Neural progenitor cell (in vitro differentiated cells): ENCODE measurements at regions not wholly inside any gene's neighbourhood (a gene's known extent, or its start where the extent isn't known, plus 50 kb on each side); places are given as distances from the start of the nearest gene placed in this dataset.

ENCODE experiments used
- DNase-seq: peaks from one replicate; pipeline ENCODE4 v3.0.0-alpha.2; 2016; ENCODE audit warnings: low spot score
- H2AFZ ChIP-seq: fragments of 200-600 bp; sonication (generic); replicated peaks from 2 replicates; pipeline ENCODE4 v1.6.1; 2016; ENCODE audit warnings: antibody characterized with exemption
- H3F3A ChIP-seq: fragments of 200-600 bp; sonication (generic); 2 replicates; pipeline ENCODE4 v1.6.1; 2016; ENCODE audit warnings: antibody characterized with exemption, low read depth
- H3K27ac ChIP-seq: fragments of 200-600 bp; sonication (generic); 2 replicates; pipeline ENCODE4 v1.5.1; 2016; ENCODE audit warnings: mild to moderate bottlenecking
- H3K27me3 ChIP-seq: fragments of 200-600 bp; sonication (generic); 2 replicates; pipeline ENCODE4 v1.6.1; 2016; ENCODE audit warnings: mild to moderate bottlenecking, moderate library complexity
- H3K36me3 ChIP-seq: fragments of 200-600 bp; sonication (generic); 2 replicates; pipeline ENCODE4 v1.5.1; 2016
- H3K4me1 ChIP-seq: fragments of 200-600 bp; sonication (generic); 2 replicates; pipeline ENCODE4 v1.6.1; 2016; ENCODE audit warnings: mixed run types
- H3K4me2 ChIP-seq: fragments of 200-600 bp; sonication (generic); 2 replicates; pipeline ENCODE4 v1.6.1; 2016
- H3K4me3 ChIP-seq: fragments of 200-600 bp; sonication (generic); 2 replicates; pipeline ENCODE4 v1.5.1; 2016
- H3K79me2 ChIP-seq: fragments of 200-600 bp; sonication (generic); 2 replicates; pipeline ENCODE4 v1.6.1; 2016; ENCODE audit warnings: low read depth
- H3K9ac ChIP-seq: fragments of 200-600 bp; sonication (generic); 2 replicates; pipeline ENCODE4 v1.6.1; 2016
- H3K9me3 ChIP-seq: fragments of 200-600 bp; sonication (generic); 2 replicates; pipeline ENCODE4 v1.5.1; 2016; ENCODE audit warnings: low read depth
- H4K20me1 ChIP-seq: fragments of 200-600 bp; sonication (generic); 2 replicates; pipeline ENCODE4 v1.6.1; 2016; ENCODE audit warnings: low read depth
- H3K27ac Mint-ChIP-seq: 3 replicates; pipeline ENCODE4 v1.8.0; 2021; ENCODE audit warnings: mixed read lengths
- H3K27me3 Mint-ChIP-seq: 2 replicates; pipeline ENCODE4 v1.8.0; 2022; ENCODE audit warnings: low read depth, mild to moderate bottlenecking, inconsistent platforms, moderate library complexity, mixed read lengths; ENCODE audit not compliant: insufficient read depth
- H3K36me3 Mint-ChIP-seq: 3 replicates; pipeline ENCODE4 v1.8.0; 2021; ENCODE audit warnings: mixed read lengths
- H3K4me1 Mint-ChIP-seq: 3 replicates; pipeline ENCODE4 v1.8.0; 2021; ENCODE audit warnings: mixed read lengths
- H3K4me3 Mint-ChIP-seq: 3 replicates; pipeline ENCODE4 v1.8.0; 2021; ENCODE audit warnings: mild to moderate bottlenecking, moderate library complexity, mixed read lengths
- H3K9me3 Mint-ChIP-seq: 3 replicates; pipeline ENCODE4 v1.8.0; 2020; ENCODE audit warnings: mixed read lengths
- CTCF ChIP-seq: fragments of 200-600 bp; sonication (generic); IDR thresholded peaks from 2 replicates; pipeline ENCODE4 v1.5.1; 2017; ENCODE audit warnings: antibody characterized with exemption, mild to moderate bottlenecking
- EZH2 ChIP-seq: fragments of 200-600 bp; sonication (generic); IDR thresholded peaks from 2 replicates; pipeline ENCODE4 v1.6.1; 2017; ENCODE audit warnings: antibody characterized with exemption, mild to moderate bottlenecking, moderate library complexity
- EZH2phosphoT487 ChIP-seq: fragments of 200-600 bp; sonication (generic); IDR thresholded peaks from 2 replicates; pipeline ENCODE4 v1.6.1; 2017; ENCODE audit warnings: antibody characterized with exemption

DNA sequence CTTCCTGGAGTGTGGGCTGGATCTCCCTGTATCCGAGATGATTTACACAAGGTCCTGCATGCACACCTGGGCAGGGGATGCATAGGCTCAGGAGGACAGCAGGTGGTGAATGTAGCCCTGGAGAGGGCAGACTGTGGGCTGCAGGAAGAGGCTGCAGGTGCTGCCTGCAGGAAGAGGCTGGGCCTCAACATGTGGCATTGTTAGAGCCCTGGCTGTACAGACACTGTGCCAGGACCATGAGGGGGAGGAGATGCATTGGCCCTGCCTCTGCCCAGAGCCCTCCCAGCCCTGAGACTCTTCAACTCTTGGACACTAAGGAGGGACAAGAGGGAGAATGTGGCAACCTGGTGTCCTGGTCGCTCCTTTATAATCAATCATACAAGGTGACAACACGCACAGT is 392.8 kb downstream of the TNS1 start:
- Histone ChIP-seq H3K9me3 (no peaks in the 10 kb centered on the region), H4K20me1 (no peaks in the 10 kb centered on the region), H3K4me2 (no peak overlapping the region), H2AFZ (no peak overlapping the region), H3K27ac (no peak overlapping the region), H3K27me3 (no peaks in the 10 kb centered on the region), H3K4me1 (peaks cover 6% of the 10 kb centered on the region), H3F3A (no peaks in the 10 kb centered on the region), H3K9ac (no peak overlapping the region), H3K4me3 (no peak overlapping the region), H3K36me3 (no peaks in the 10 kb centered on the region), H3K79me2 (no peaks in the 10 kb centered on the region)
- no peaks in the 10 kb centered on the region for H3K9me3 Mint-ChIP-seq
- H3K36me3 Mint-ChIP-seq, result no peaks in the 10 kb centered on the region
- H3K4me3 Mint-ChIP-seq, result no peak overlapping the region
- peaks cover 29% of the 10 kb centered on the region for H3K4me1 Mint-ChIP-seq
- no peak for DNase-seq
- peak overlapping the region; percentile 31 for H3K27ac Mint-ChIP-seq
- peaks cover 14% of the 10 kb centered on the region for H3K27me3 Mint-ChIP-seq
- no peak for TF ChIP-seq EZH2

GRCh38 chr2:217606296-217606695 is 396.5 kb downstream of the TNS1 start:
- no peak for TF ChIP-seq EZH2phosphoT487
- no peak for TF ChIP-seq EZH2
- TF ChIP-seq CTCF, result no peak
- H3K9me3 Mint-ChIP-seq, result no peaks in the 10 kb centered on the region
- Histone ChIP-seq H3F3A (no peaks in the 10 kb centered on the region), H3K4me1 (peaks cover 6% of the 10 kb centered on the region), H3K36me3 (no peaks in the 10 kb centered on the region), H3K9ac (no peak overlapping the region), H2AFZ (no peak overlapping the region), H3K9me3 (no peaks in the 10 kb centered on the region), H3K27ac (no peak overlapping the region), H3K27me3 (no peaks in the 10 kb centered on the region), H3K4me3 (no peak overlapping the region), H3K4me2 (no peak overlapping the region), H3K79me2 (no peaks in the 10 kb centered on the region), H4K20me1 (no peaks in the 10 kb centered on the region)
- H3K36me3 Mint-ChIP-seq, result no peaks in the 10 kb centered on the region
- H3K27ac Mint-ChIP-seq, result no peak overlapping the region
- no peak for DNase-seq
- H3K27me3 Mint-ChIP-seq, result peaks cover 6% of the 10 kb centered on the region
- peaks cover 31% of the 10 kb centered on the region for H3K4me1 Mint-ChIP-seq
- no peak overlapping the region for H3K4me3 Mint-ChIP-seq

DNA sequence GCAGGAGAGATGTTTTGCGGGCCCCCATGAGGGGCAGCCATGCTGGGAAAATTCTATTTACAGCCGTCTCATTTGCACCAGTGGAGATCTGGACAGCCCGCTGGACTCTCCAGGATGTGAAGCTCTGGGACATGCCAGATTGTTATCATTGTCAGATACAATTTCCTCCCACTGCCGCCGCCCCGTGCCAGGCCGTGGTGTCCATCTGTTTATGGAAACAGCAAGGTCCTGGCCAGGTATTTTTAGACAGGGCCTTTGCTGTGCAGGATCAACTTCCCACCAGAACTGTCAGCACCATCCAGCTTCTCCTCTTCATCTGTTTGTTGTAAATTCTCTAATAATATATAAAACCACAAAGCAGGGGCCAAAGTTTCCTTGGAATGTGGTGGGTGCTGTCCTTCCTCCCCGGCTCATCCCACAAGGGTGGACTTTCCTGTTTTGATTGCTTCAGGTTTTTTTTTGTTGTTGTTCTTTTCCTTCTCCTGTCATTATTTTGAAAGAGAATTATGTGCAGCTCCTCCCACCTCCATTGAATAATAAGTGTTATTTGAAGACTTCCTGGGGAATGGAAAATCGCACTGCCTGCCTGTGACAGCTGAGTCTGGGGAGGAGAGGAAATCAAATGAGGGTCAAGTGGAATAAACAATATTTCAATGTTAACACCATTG is 398.1 kb downstream of the TNS1 start:
- Histone ChIP-seq H3K4me3 (no peak overlapping the region), H3K4me1 (peaks cover 6% of the 10 kb centered on the region), H2AFZ (no peak overlapping the region), H3K36me3 (no peaks in the 10 kb centered on the region), H3K79me2 (no peaks in the 10 kb centered on the region), H3K4me2 (no peak overlapping the region), H3K27ac (no peak overlapping the region), H3K9ac (no peak overlapping the region), H3F3A (no peaks in the 10 kb centered on the region), H3K9me3 (no peaks in the 10 kb centered on the region), H3K27me3 (no peaks in the 10 kb centered on the region), H4K20me1 (no peaks in the 10 kb centered on the region)
- H3K27me3 Mint-ChIP-seq, result peaks cover 4% of the 10 kb centered on the region
- H3K27ac Mint-ChIP-seq, result no peak overlapping the region
- H3K9me3 Mint-ChIP-seq, result no peaks in the 10 kb centered on the region
- H3K36me3 Mint-ChIP-seq, result no peaks in the 10 kb centered on the region
- no peak for TF ChIP-seq EZH2
- TF ChIP-seq EZH2phosphoT487, result no peak
- TF ChIP-seq CTCF, result no peak
- DNase-seq, result no peak
- H3K4me1 Mint-ChIP-seq, result peaks cover 19% of the 10 kb centered on the region
- H3K4me3 Mint-ChIP-seq, result no peak overlapping the region

- no peak overlapping the region for H3K27ac ChIP-seq
- H3K36me3 Mint-ChIP-seq, result no peaks in the 10 kb centered on the region
Observed at GRCh38 chr2:217601601-217602000, 401.2 kb downstream of the TNS1 start.

More at GRCh38 chr2:217601601-217602000, 401.2 kb downstream of the TNS1 start:
- Mint-ChIP-seq H3K27me3 (peaks cover 5% of the 10 kb centered on the region), H3K9me3 (no peaks in the 10 kb centered on the region), H3K27ac (no peak overlapping the region), H3K4me1 (peaks cover 22% of the 10 kb centered on the region), H3K4me3 (no peak overlapping the region)
- Histone ChIP-seq H2AFZ (no peak overlapping the region), H3K9me3 (no peaks in the 10 kb centered on the region), H3K27me3 (no peaks in the 10 kb centered on the region), H3F3A (no peaks in the 10 kb centered on the region), H3K36me3 (no peaks in the 10 kb centered on the region), H3K4me1 (no peaks in the 10 kb centered on the region), H3K79me2 (no peaks in the 10 kb centered on the region), H4K20me1 (no peaks in the 10 kb centered on the region), H3K4me2 (no peak overlapping the region), H3K4me3 (no peak overlapping the region), H3K9ac (no peak overlapping the region)
- TF ChIP-seq CTCF, result no peak
- no peak for TF ChIP-seq EZH2
- no peak for TF ChIP-seq EZH2phosphoT487
- DNase-seq, result no peak
